HepG2 (cell line): ENCODE measurements at regions not wholly inside any gene's neighbourhood (a gene's known extent, or its start where the extent isn't known, plus 50 kb on each side); places are given as distances from the start of the nearest gene placed in this dataset.

Experiments used
- ATAC-seq: fragments of 200-7000 bp; cut with Tn5 transposase; 3 replicates; pipeline ENCODE4 v1.9.1; 2020; ENCODE audit warnings: mild to moderate bottlenecking, moderate library complexity
- BruUV-seq: library from RNA; stranded (reverse); fragments of 400-500 nt; replicated peaks from 2 replicates; lab custom pipeline; 2021; lab: Mats Ljungman, UMichigan
- CTCF ChIA-PET: fragments of 300-600 bp; formaldehyde crosslinking; extraction: SDS; loops from one replicate; lab custom pipeline; 2021; ENCODE audit warnings: low total read pairs, inconsistent platforms, low intra/inter-chr PET ratio; lab: Yijun Ruan, JAX
- POLR2A ChIA-PET: fragments of 350-600 bp; sonication (Branson Sonifier 250); formaldehyde crosslinking; loops from one replicate; lab custom pipeline; 2020; ENCODE audit warnings: antibody characterized with exemption, inconsistent platforms; lab: Yijun Ruan, JAX
- DNase-seq: peaks from one replicate; pipeline ENCODE4 v3.0.0-alpha.2; 2015; ENCODE audit warnings: low spot score
- FAIRE-seq: peaks from 3 replicates; lab custom pipeline; 2011; peaks lifted over from hg19 to GRCh38; lab: Jason Lieb, UNC
- H2AFZ ChIP-seq: one replicate; pipeline ENCODE4 v1.6.1; 2011; ENCODE audit warnings: low read length, inconsistent platforms
- H3K27ac ChIP-seq: fragments of 300-600 bp; 3 replicates; pipeline ENCODE4 v1.8.0; 2011; ENCODE audit warnings: mixed run types, mild to moderate bottlenecking, mixed read lengths, low read length, inconsistent platforms; ENCODE audit not compliant: insufficient read depth; ENCODE audit errors: extremely low read length
- H3K27me3 ChIP-seq, 2 experiments: fragments of 200-600 bp in 1 of 2; 2 replicates in 1 of 2; 3 replicates in 1 of 2; pipeline versions ENCODE4 v1.6.0 to v1.8.0; 2011; ENCODE audit warnings: low read length in 2 of 2, mild to moderate bottlenecking in 2 of 2, moderate library complexity in 2 of 2, inconsistent platforms in 1 of 2; ENCODE audit not compliant: insufficient read depth in 2 of 2, control insufficient read depth in 1 of 2
- H3K36me3 ChIP-seq, 2 experiments: fragments of 200-600 bp in 1 of 2; replicated peaks in 1 of 2; 2 replicates in 1 of 2; 3 replicates in 1 of 2; pipeline versions ENCODE4 v1.5.1 to v1.8.0; 2011; ENCODE audit warnings: low read length in 2 of 2, inconsistent platforms in 1 of 2; ENCODE audit not compliant: insufficient read depth in 2 of 2, control insufficient read depth in 1 of 2
- H3K4me1 ChIP-seq: 2 replicates; pipeline ENCODE4 v1.5.1; 2012; ENCODE audit warnings: low read length, inconsistent platforms; ENCODE audit not compliant: insufficient read depth
- H3K4me2 ChIP-seq: 2 replicates; pipeline ENCODE4 v1.6.0; 2011; ENCODE audit warnings: low read depth, low read length, inconsistent platforms
- H3K4me3 ChIP-seq, 3 experiments: fragments of 200-600 bp in 1 of 3; sonication (generic), shearing (Covaris generic) in 1 of 3; replicated peaks in 1 of 3; 2 replicates each; pipeline ENCODE4 v1.5.1; 2011 to 2016; ENCODE audit warnings: low read length in 3 of 3, inconsistent platforms in 2 of 3, low read depth in 2 of 3, mild to moderate bottlenecking in 2 of 3, control low read depth in 1 of 3, mixed read lengths in 1 of 3; ENCODE audit not compliant: insufficient read depth in 1 of 3
- H3K79me2 ChIP-seq: one replicate; pipeline ENCODE4 v1.6.1; 2011; ENCODE audit warnings: low read length, inconsistent platforms; ENCODE audit not compliant: insufficient read depth
- H3K9ac ChIP-seq: 2 replicates; pipeline ENCODE4 v1.6.0; 2011; ENCODE audit warnings: mild to moderate bottlenecking, low read depth, low read length, inconsistent platforms; ENCODE audit not compliant: insufficient read depth
- H3K9me3 ChIP-seq: 2 replicates; pipeline ENCODE4 v1.5.1; 2012; ENCODE audit warnings: mild to moderate bottlenecking, low read length
- H4K20me1 ChIP-seq: 2 replicates; pipeline ENCODE4 v1.6.0; 2011; ENCODE audit warnings: inconsistent platforms, mild to moderate bottlenecking, low read length, moderate library complexity; ENCODE audit not compliant: insufficient read depth
- PHB2 ChIP-seq: fragments of 450-650 bp; IDR thresholded peaks from 2 replicates; pipeline ENCODE4 v1.6.1; 2018; ENCODE audit not compliant: partially characterized antibody
- ZBTB38 ChIP-seq: sonication (generic); formaldehyde crosslinking; IDR thresholded peaks from 2 replicates; pipeline ENCODE4 v1.5.1; 2020; ENCODE audit warnings: mild to moderate bottlenecking, missing genetic modification reagents
- ZNF318 ChIP-seq: sonication (generic); formaldehyde crosslinking; IDR thresholded peaks from 2 replicates; pipeline ENCODE4 v1.4.0; 2020; ENCODE audit warnings: mild to moderate bottlenecking, missing genetic modification reagents
- ZNF891 ChIP-seq: sonication (generic); formaldehyde crosslinking; IDR thresholded peaks from 2 replicates; pipeline ENCODE4 v1.5.0; 2020; ENCODE audit warnings: mild to moderate bottlenecking, missing genetic modification reagents
- WGBS: methylation state at CpG from one replicate; pipeline ENCODE4 v1.1.6; 2017; ENCODE audit warnings: low lambda C conversion rate; 5-methylcytosine and 5-hydroxymethylcytosine counted together
- in situ Hi-C: cut with HindIII; loops from 2 replicates; pipeline ENCODE4 v1.10.0; 2017; ENCODE audit warnings: low pct_unique_long_range_greater_than_20kb; ENCODE audit not compliant: extremely low pct_ligation_motif_present
- intact Hi-C: fragments of 100-400 bp; cut with micrococcal nuclease; formaldehyde crosslinking; loops from one replicate; pipeline ENCODE4 v1.10.0; 2022; ENCODE audit not compliant: unreplicated experiment

GRCh38 chr5:133820507-133820906, 147.9 kb downstream of the C5orf15 start:
- Histone ChIP-seq H3K4me1 (peaks cover 9% of the 10 kb centered on the region), H3K27me3 (peaks cover 0 to 11% of the 10 kb centered on the region in 2 experiments; a peak in 3 of 5 replicates), H3K4me3 (no peak overlapping the region), H3K9ac (no peak overlapping the region), H3K4me2 (no peak overlapping the region), H3K36me3 (no peaks in the 10 kb centered on the region), H3K27ac (no peak overlapping the region), H2AFZ (no peak overlapping the region), H3K79me2 (no peaks in the 10 kb centered on the region), H3K9me3 (no peaks in the 10 kb centered on the region), H4K20me1 (no peaks in the 10 kb centered on the region)
- DNase-seq = no peak
- ChIA-PET POLR2A (no interaction called here), CTCF (no interaction called here)
- BruUV-seq = no TSS peak
- no peak for TF ChIP-seq ZNF891
- TF ChIP-seq ZBTB38 (CRISPR knock-in tag) = no peak
- no peak for TF ChIP-seq ZNF318 (CRISPR knock-in tag)
- TF ChIP-seq PHB2 = no peak
- intact Hi-C loops (no loop called here), in situ Hi-C loops (no loop called here)
- ATAC-seq = no peak
- FAIRE-seq = no peak
- WGBS = 2% methylated on average over 3 of the region's 3 CpGs
